IMR-90 (cell line): ENCODE measurements at regions not wholly inside any gene's neighbourhood (a gene's known extent, or its start where the extent isn't known, plus 50 kb on each side); places are given as distances from the start of the nearest gene placed in this dataset.

Experiments
- ATAC-seq: fragments of 200-7000 bp; cut with Tn5 transposase; 2 replicates; pipeline ENCODE4 v1.9.1; 2020; ENCODE audit warnings: low read depth, mild to moderate bottlenecking, moderate library complexity
- BruUV-seq: library from RNA; stranded (reverse); fragments of 400-500 nt; replicated peaks from 2 replicates; lab custom pipeline; 2021; lab: Mats Ljungman, UMichigan
- CTCF ChIA-PET: fragments of 300-600 bp; formaldehyde crosslinking; extraction: SDS; loops from one replicate; lab custom pipeline; 2021; ENCODE audit warnings: antibody characterized with exemption; lab: Yijun Ruan, JAX
- POLR2A ChIA-PET: fragments of 300-600 bp; sonication (Branson Sonifier 250); formaldehyde crosslinking; loops from one replicate; lab custom pipeline; 2022; ENCODE audit warnings: antibody characterized with exemption; ENCODE audit not compliant: unreplicated experiment; lab: Charles Lee
- DNase-seq: peaks from one replicate; pipeline ENCODE4 v3.0.0; 2013
- H2AFZ ChIP-seq: replicated peaks from 2 replicates; pipeline ENCODE3; 2013; ENCODE audit warnings: low read length, mild to moderate bottlenecking; ENCODE audit not compliant: poor library complexity
- H2AK5ac ChIP-seq: 2 replicates; pipeline ENCODE4 v1.6.1; 2013; ENCODE audit warnings: low read depth, low read length, inconsistent platforms
- H2AK9ac ChIP-seq: replicated peaks from 2 replicates; pipeline ENCODE3; 2013; ENCODE audit warnings: mild to moderate bottlenecking, low read depth, low read length, moderate library complexity; ENCODE audit not compliant: poor library complexity
- H2BK120ac ChIP-seq: 2 replicates; pipeline ENCODE4 v1.6.1; 2013; ENCODE audit warnings: low read depth, low read length, inconsistent platforms
- H2BK15ac ChIP-seq: 3 replicates; pipeline ENCODE4 v1.6.1; 2013; ENCODE audit warnings: low read depth, low read length, inconsistent platforms
- H2BK20ac ChIP-seq: 2 replicates; pipeline ENCODE4 v1.6.1; 2013; ENCODE audit warnings: low read depth, mild to moderate bottlenecking, inconsistent platforms, low read length, moderate library complexity
- H2BK5ac ChIP-seq: 2 replicates; pipeline ENCODE4 v1.6.1; 2013; ENCODE audit warnings: mild to moderate bottlenecking, low read depth, low read length, inconsistent platforms; ENCODE audit not compliant: poor library complexity, severe bottlenecking
- H3K14ac ChIP-seq: replicated peaks from 2 replicates; pipeline ENCODE4 v1.6.1; 2013; ENCODE audit warnings: low read depth, low read length, inconsistent platforms
- H3K18ac ChIP-seq: 2 replicates; pipeline ENCODE4 v1.6.1; 2013; ENCODE audit warnings: low read depth, low read length, control low read depth
- H3K23ac ChIP-seq: 2 replicates; pipeline ENCODE4 v1.6.1; 2013; ENCODE audit warnings: low read depth, low read length, inconsistent platforms
- H3K27ac ChIP-seq: 2 replicates; pipeline ENCODE4 v1.5.1; 2013; ENCODE audit warnings: mild to moderate bottlenecking, control low read depth, low read length; ENCODE audit not compliant: insufficient read depth
- H3K27me3 ChIP-seq: 2 replicates; pipeline ENCODE4 v1.6.1; 2013; ENCODE audit warnings: low read length; ENCODE audit not compliant: control insufficient read depth, insufficient read depth
- H3K36me3 ChIP-seq: 2 replicates; pipeline ENCODE4 v1.6.1; 2013; ENCODE audit warnings: low read length, mixed read lengths; ENCODE audit not compliant: control insufficient read depth, insufficient read depth
- H3K4ac ChIP-seq: 2 replicates; pipeline ENCODE4 v1.6.1; 2013; ENCODE audit warnings: low read depth, low read length, inconsistent platforms
- H3K4me1 ChIP-seq: 2 replicates; pipeline ENCODE4 v1.6.1; 2013; ENCODE audit warnings: low read length, mixed read lengths; ENCODE audit not compliant: control insufficient read depth, insufficient read depth
- H3K4me2 ChIP-seq: 2 replicates; pipeline ENCODE4 v1.6.1; 2013; ENCODE audit warnings: low read depth, mild to moderate bottlenecking, control low read depth, low read length, moderate library complexity
- H3K4me3 ChIP-seq: 2 replicates; pipeline ENCODE4 v1.5.1; 2013; ENCODE audit warnings: low read depth, mild to moderate bottlenecking, control low read depth, low read length, moderate library complexity; ENCODE audit not compliant: insufficient read depth
- H3K56ac ChIP-seq: 2 replicates; pipeline ENCODE4 v1.6.1; 2013; ENCODE audit warnings: low read length, inconsistent platforms; ENCODE audit not compliant: insufficient read depth; ENCODE audit errors: extremely low read depth
- H3K79me1 ChIP-seq, 2 experiments: 2 replicates each; pipeline ENCODE4 v1.6.1; 2013; ENCODE audit warnings: low read length in 2 of 2, inconsistent platforms in 1 of 2, low read depth in 1 of 2
- H3K9ac ChIP-seq: 2 replicates; pipeline ENCODE4 v1.6.1; 2013; ENCODE audit warnings: low read depth, low read length, control low read depth
- H3K9me1 ChIP-seq: 2 replicates; pipeline ENCODE4 v1.6.1; 2013; ENCODE audit warnings: low read length, inconsistent platforms; ENCODE audit not compliant: insufficient read depth
- H3K9me3 ChIP-seq: 2 replicates; pipeline ENCODE4 v1.6.1; 2013; ENCODE audit warnings: low read length; ENCODE audit not compliant: control insufficient read depth, insufficient read depth
- H4K20me1 ChIP-seq: 2 replicates; pipeline ENCODE4 v1.6.1; 2013; ENCODE audit warnings: low read length, inconsistent platforms; ENCODE audit not compliant: insufficient read depth
- H4K5ac ChIP-seq: 2 replicates; pipeline ENCODE4 v1.6.1; 2013; ENCODE audit warnings: mild to moderate bottlenecking, low read depth, low read length, control low read depth
- H4K8ac ChIP-seq, 2 experiments: 2 replicates each; pipeline ENCODE4 v1.6.1; 2013; ENCODE audit warnings: low read depth in 2 of 2, low read length in 2 of 2, control low read depth in 1 of 2, inconsistent platforms in 1 of 2
- H4K91ac ChIP-seq: 2 replicates; pipeline ENCODE4 v1.6.1; 2013; ENCODE audit warnings: low read depth, low read length, inconsistent platforms; ENCODE audit not compliant: insufficient read depth
- BHLHE40 ChIP-seq: fragments of 150-350 bp; IDR thresholded peaks from 2 replicates; pipeline ENCODE4 v1.6.1; 2016; ENCODE audit warnings: mild to moderate bottlenecking, low read depth, low read length
- CEBPB ChIP-seq: IDR thresholded peaks from 2 replicates; pipeline ENCODE4 v1.6.1; 2012; ENCODE audit warnings: low read depth, low read length, improper control_type of control experiment
- CHD1 ChIP-seq: IDR thresholded peaks from 2 replicates; pipeline ENCODE4 v1.6.1; 2012; ENCODE audit warnings: low read depth, low read length, improper control_type of control experiment
- CTCF ChIP-seq: conservative IDR thresholded peaks from 2 replicates; pipeline ENCODE4 v1.5.1; 2012; ENCODE audit warnings: mild to moderate bottlenecking, low read depth, low read length, improper control_type of control experiment
- FOS ChIP-seq: fragments of 150-350 bp; IDR thresholded peaks from 2 replicates; pipeline ENCODE4 v1.6.1; 2016; ENCODE audit warnings: low read depth, low read length
- MAZ ChIP-seq: IDR thresholded peaks from 2 replicates; pipeline ENCODE4 v1.6.1; 2012; ENCODE audit warnings: low read depth, mild to moderate bottlenecking, low read length, improper control_type of control experiment, moderate library complexity, borderline replicate concordance
- MXI1 ChIP-seq: IDR thresholded peaks from 2 replicates; pipeline ENCODE4 v1.6.1; 2012; ENCODE audit warnings: low read depth, mild to moderate bottlenecking, low read length, moderate library complexity, borderline replicate concordance
- NFE2L2 ChIP-seq: fragments of 150-350 bp; IDR thresholded peaks from 2 replicates; pipeline ENCODE4 v1.6.1; 2016; ENCODE audit warnings: low read depth, mild to moderate bottlenecking, low read length
- RAD21 ChIP-seq: IDR thresholded peaks from 2 replicates; pipeline ENCODE4 v1.6.1; 2012; ENCODE audit warnings: low read length, improper control_type of control experiment
- RCOR1 ChIP-seq: IDR thresholded peaks from 2 replicates; pipeline ENCODE4 v1.6.1; 2012; ENCODE audit warnings: mild to moderate bottlenecking, low read length, improper control_type of control experiment; ENCODE audit not compliant: insufficient replicate concordance
- RFX5 ChIP-seq: IDR thresholded peaks from 2 replicates; pipeline ENCODE4 v1.8.0; 2012; ENCODE audit warnings: low read depth, mild to moderate bottlenecking, low read length, moderate library complexity
- SMC3 ChIP-seq: fragments of 150-350 bp; IDR thresholded peaks from 2 replicates; pipeline ENCODE4 v1.6.1; 2016; ENCODE audit warnings: low read depth, mild to moderate bottlenecking, antibody characterized with exemption, low read length, moderate library complexity
- USF2 ChIP-seq: fragments of 150-350 bp; IDR thresholded peaks from 2 replicates; pipeline ENCODE4 v1.6.1; 2017; ENCODE audit warnings: mild to moderate bottlenecking, antibody characterized with exemption, low read length, low read depth
- WGBS, 2 experiments: methylation state at CpG; one replicate each; pipeline versions ENCODE4 v1.1.5 to v1.1.7; 2013; ENCODE audit warnings: missing lambda C conversion rate in 2 of 2; ENCODE audit not compliant: insufficient read length in 1 of 2; ENCODE audit errors: extremely low coverage in 2 of 2; 5-methylcytosine and 5-hydroxymethylcytosine counted together
- dilution Hi-C: fragments of 300-500 bp; cut with HindIII; formaldehyde crosslinking; loops from one replicate; pipeline ENCODE4 v1.14.3; 2018; ENCODE audit warnings: low sequenced_read_pairs; ENCODE audit not compliant: unreplicated experiment
- in situ Hi-C: fragments of 300-500 bp; cut with MboI; formaldehyde crosslinking; loops from 3 replicates; pipeline ENCODE4 v1.14.3; 2019; ENCODE audit warnings: low sequenced_read_pairs, inconsistent platforms, mixed read lengths
- intact Hi-C: fragments of 100-400 bp; cut with micrococcal nuclease; formaldehyde crosslinking; loops from 2 replicates; pipeline ENCODE4 v1.10.0; 2022
- TF ChIP-seq, protein P1 (sequence below): fragments of 150-350 bp; IDR thresholded peaks from 2 replicates; pipeline ENCODE4 v1.6.1; 2016; ENCODE audit warnings: low read depth, mild to moderate bottlenecking, low read length, moderate library complexity, borderline replicate concordance

- no peak overlapping the region for H2BK20ac ChIP-seq
- DNase-seq: no peak
- no peaks in the 10 kb centered on the region for H3K27me3 ChIP-seq
- no peak overlapping the region for H3K23ac ChIP-seq
- no TSS peak for BruUV-seq
- intact Hi-C loops: no loop called here
- H3K4ac ChIP-seq: no peak overlapping the region
- no peaks in the 10 kb centered on the region for H4K20me1 ChIP-seq
- H3K9me3 ChIP-seq: peaks cover 1% of the 10 kb centered on the region; the same call in 1 of the 2 replicates
- no peak overlapping the region for H3K4me2 ChIP-seq
- H2AK9ac ChIP-seq: no peak overlapping the region
- in situ Hi-C loops: no loop called here
- H3K4me1 ChIP-seq: no peaks in the 10 kb centered on the region
- dilution Hi-C loops: no loop called here
- no peak overlapping the region for H3K27ac ChIP-seq
- H2AK5ac ChIP-seq: no peak overlapping the region
- ChIA-PET POLR2A (no interaction called here), CTCF (no interaction called here)
- ATAC-seq: no peak
- H3K56ac ChIP-seq: no peak overlapping the region
- no peak overlapping the region for H3K18ac ChIP-seq
- WGBS, 2 experiments: 83% methylated on average over 1 of the region's 4 CpGs; no CpG with 5 or more reads in 1 of the 2 experiments
- H4K8ac ChIP-seq: no peak overlapping the region
- no peak overlapping the region for H2AFZ ChIP-seq
- TF ChIP-seq RCOR1 (no peak), USF2 (no peak), CEBPB (no peak), CHD1 (no peak), SMC3 (no peak), NFE2L2 (no peak), MXI1 (no peak), RFX5 (no peak), CTCF (no peak), BHLHE40 (no peak), MAZ (no peak), RAD21 (no peak), FOS (no peak)
- TF ChIP-seq, protein P1, sequence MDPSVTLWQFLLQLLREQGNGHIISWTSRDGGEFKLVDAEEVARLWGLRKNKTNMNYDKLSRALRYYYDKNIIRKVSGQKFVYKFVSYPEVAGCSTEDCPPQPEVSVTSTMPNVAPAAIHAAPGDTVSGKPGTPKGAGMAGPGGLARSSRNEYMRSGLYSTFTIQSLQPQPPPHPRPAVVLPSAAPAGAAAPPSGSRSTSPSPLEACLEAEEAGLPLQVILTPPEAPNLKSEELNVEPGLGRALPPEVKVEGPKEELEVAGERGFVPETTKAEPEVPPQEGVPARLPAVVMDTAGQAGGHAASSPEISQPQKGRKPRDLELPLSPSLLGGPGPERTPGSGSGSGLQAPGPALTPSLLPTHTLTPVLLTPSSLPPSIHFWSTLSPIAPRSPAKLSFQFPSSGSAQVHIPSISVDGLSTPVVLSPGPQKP: no peak
- no peak overlapping the region for H3K9ac ChIP-seq
- H2BK15ac ChIP-seq: no peak overlapping the region
- no peaks in the 10 kb centered on the region for H3K79me1 ChIP-seq
- no peak overlapping the region for H2BK120ac ChIP-seq
- H4K91ac ChIP-seq: no peak overlapping the region
- no peak overlapping the region for H3K4me3 ChIP-seq
- no peak overlapping the region for H2BK5ac ChIP-seq
- no peaks in the 10 kb centered on the region for H3K36me3 ChIP-seq
- H4K5ac ChIP-seq: no peak overlapping the region
- H3K9me1 ChIP-seq: no peaks in the 10 kb centered on the region
- H3K14ac ChIP-seq: no peak overlapping the region
These were observed 487.6 kb downstream of the TMEM182 start for GRCh38 chr2:103249462-103249861.
